MM.1S (cell line): ENCODE measurements at regions not wholly inside any gene's neighbourhood (a gene's known extent, or its start where the extent isn't known, plus 50 kb on each side); places are given as distances from the start of the nearest gene placed in this dataset.
"Not testable (repeated sequence)": the region's sequence is repeated elsewhere in the genome, so short reads cannot be mapped to it uniquely, and the experiment has no call there.

Experiments used
- CTCF ChIP-seq: fragments of 300-600 bp; sonication (generic); IDR thresholded peaks from 2 replicates; pipeline ENCODE4 v1.5.1; 2016; ENCODE audit warnings: antibody characterized with exemption, low read length, mixed read lengths
- EZH2 ChIP-seq: fragments of 300-600 bp; sonication (generic); optimal IDR thresholded peaks from 2 replicates; pipeline ENCODE3; 2017; ENCODE audit warnings: low read depth, mild to moderate bottlenecking, antibody characterized with exemption, low read length, mixed read lengths

- not testable (repeated sequence) for TF ChIP-seq CTCF, EZH2
Measured at GRCh38 chr3:163698221-163698620, 1380.1 kb downstream of the SI start.
